ENCODE measurements at regions not wholly inside any gene's neighbourhood (a gene's known extent, or its start where the extent isn't known, plus 50 kb on each side); places are given as distances from the start of the nearest gene placed in this dataset.

- no peak for TF ChIP-seq CTCF (conservative IDR thresholded peaks at IDR 0.05; ENCODE audit: low read length)
- no peak for TF ChIP-seq EZH2phosphoT487 (IDR thresholded peaks at IDR 0.05; ENCODE audit: borderline replicate concordance, low read depth, low read length)
Measured at GRCh38 chr3:124574012-124574411, 156.2 kb upstream of the UMPS start.

All from OCI-LY7 (cell line).